H1 (cell line): ENCODE measurements at regions not wholly inside any gene's neighbourhood (a gene's known extent, or its start where the extent isn't known, plus 50 kb on each side); places are given as distances from the start of the nearest gene placed in this dataset.

Experiments
- BCL11A ChIP-seq, 2 experiments: IDR thresholded peaks; one replicate each; pipeline ENCODE4 v1.6.1; 2011; ENCODE audit warnings: low read depth in 2 of 2, low read length in 2 of 2, mild to moderate bottlenecking in 2 of 2
- CTBP2 ChIP-seq: IDR thresholded peaks from 2 replicates; pipeline ENCODE4 v1.7.0; 2011; ENCODE audit warnings: borderline replicate concordance, mild to moderate bottlenecking, moderate library complexity, mixed read lengths, low read length; ENCODE audit not compliant: insufficient read depth, insufficient read length
- EGR1 ChIP-seq: IDR thresholded peaks from 2 replicates; pipeline ENCODE4 v1.6.1; 2011; ENCODE audit warnings: low read depth, low read length, borderline replicate concordance
- FOSL1 ChIP-seq: IDR thresholded peaks from 2 replicates; pipeline ENCODE4 v1.6.1; 2011; ENCODE audit warnings: mild to moderate bottlenecking, low read depth, low read length, moderate library complexity; ENCODE audit not compliant: insufficient read depth
- KDM1A ChIP-seq: fragments of 200-600, 300-600 bp; sonication (generic); IDR thresholded peaks from 2 replicates; pipeline ENCODE4 v1.7.1; 2016; ENCODE audit warnings: mild to moderate bottlenecking, low read length, borderline replicate concordance
- RBBP5 ChIP-seq: IDR thresholded peaks from 2 replicates; pipeline ENCODE4 v1.7.1; 2012; ENCODE audit warnings: low read depth, mild to moderate bottlenecking, inconsistent platforms, low read length, moderate library complexity, borderline replicate concordance
- YY1 ChIP-seq: IDR thresholded peaks from 2 replicates; pipeline ENCODE4 v1.6.1; 2011; ENCODE audit warnings: low read depth, mild to moderate bottlenecking, low read length
- ZNF274 ChIP-seq: IDR thresholded peaks from 2 replicates; pipeline ENCODE4 v1.7.0; 2012; ENCODE audit warnings: low read length, borderline replicate concordance; ENCODE audit errors: extremely low read depth
- TF ChIP-seq, protein P1 (sequence below): fragments of 300-600 bp; sonication (generic); IDR thresholded peaks from 2 replicates; pipeline ENCODE4 v1.7.1; 2012; ENCODE audit warnings: low read length, moderate library complexity, mild to moderate bottlenecking, inconsistent platforms; ENCODE audit not compliant: insufficient replicate concordance

- TF ChIP-seq, protein P1, sequence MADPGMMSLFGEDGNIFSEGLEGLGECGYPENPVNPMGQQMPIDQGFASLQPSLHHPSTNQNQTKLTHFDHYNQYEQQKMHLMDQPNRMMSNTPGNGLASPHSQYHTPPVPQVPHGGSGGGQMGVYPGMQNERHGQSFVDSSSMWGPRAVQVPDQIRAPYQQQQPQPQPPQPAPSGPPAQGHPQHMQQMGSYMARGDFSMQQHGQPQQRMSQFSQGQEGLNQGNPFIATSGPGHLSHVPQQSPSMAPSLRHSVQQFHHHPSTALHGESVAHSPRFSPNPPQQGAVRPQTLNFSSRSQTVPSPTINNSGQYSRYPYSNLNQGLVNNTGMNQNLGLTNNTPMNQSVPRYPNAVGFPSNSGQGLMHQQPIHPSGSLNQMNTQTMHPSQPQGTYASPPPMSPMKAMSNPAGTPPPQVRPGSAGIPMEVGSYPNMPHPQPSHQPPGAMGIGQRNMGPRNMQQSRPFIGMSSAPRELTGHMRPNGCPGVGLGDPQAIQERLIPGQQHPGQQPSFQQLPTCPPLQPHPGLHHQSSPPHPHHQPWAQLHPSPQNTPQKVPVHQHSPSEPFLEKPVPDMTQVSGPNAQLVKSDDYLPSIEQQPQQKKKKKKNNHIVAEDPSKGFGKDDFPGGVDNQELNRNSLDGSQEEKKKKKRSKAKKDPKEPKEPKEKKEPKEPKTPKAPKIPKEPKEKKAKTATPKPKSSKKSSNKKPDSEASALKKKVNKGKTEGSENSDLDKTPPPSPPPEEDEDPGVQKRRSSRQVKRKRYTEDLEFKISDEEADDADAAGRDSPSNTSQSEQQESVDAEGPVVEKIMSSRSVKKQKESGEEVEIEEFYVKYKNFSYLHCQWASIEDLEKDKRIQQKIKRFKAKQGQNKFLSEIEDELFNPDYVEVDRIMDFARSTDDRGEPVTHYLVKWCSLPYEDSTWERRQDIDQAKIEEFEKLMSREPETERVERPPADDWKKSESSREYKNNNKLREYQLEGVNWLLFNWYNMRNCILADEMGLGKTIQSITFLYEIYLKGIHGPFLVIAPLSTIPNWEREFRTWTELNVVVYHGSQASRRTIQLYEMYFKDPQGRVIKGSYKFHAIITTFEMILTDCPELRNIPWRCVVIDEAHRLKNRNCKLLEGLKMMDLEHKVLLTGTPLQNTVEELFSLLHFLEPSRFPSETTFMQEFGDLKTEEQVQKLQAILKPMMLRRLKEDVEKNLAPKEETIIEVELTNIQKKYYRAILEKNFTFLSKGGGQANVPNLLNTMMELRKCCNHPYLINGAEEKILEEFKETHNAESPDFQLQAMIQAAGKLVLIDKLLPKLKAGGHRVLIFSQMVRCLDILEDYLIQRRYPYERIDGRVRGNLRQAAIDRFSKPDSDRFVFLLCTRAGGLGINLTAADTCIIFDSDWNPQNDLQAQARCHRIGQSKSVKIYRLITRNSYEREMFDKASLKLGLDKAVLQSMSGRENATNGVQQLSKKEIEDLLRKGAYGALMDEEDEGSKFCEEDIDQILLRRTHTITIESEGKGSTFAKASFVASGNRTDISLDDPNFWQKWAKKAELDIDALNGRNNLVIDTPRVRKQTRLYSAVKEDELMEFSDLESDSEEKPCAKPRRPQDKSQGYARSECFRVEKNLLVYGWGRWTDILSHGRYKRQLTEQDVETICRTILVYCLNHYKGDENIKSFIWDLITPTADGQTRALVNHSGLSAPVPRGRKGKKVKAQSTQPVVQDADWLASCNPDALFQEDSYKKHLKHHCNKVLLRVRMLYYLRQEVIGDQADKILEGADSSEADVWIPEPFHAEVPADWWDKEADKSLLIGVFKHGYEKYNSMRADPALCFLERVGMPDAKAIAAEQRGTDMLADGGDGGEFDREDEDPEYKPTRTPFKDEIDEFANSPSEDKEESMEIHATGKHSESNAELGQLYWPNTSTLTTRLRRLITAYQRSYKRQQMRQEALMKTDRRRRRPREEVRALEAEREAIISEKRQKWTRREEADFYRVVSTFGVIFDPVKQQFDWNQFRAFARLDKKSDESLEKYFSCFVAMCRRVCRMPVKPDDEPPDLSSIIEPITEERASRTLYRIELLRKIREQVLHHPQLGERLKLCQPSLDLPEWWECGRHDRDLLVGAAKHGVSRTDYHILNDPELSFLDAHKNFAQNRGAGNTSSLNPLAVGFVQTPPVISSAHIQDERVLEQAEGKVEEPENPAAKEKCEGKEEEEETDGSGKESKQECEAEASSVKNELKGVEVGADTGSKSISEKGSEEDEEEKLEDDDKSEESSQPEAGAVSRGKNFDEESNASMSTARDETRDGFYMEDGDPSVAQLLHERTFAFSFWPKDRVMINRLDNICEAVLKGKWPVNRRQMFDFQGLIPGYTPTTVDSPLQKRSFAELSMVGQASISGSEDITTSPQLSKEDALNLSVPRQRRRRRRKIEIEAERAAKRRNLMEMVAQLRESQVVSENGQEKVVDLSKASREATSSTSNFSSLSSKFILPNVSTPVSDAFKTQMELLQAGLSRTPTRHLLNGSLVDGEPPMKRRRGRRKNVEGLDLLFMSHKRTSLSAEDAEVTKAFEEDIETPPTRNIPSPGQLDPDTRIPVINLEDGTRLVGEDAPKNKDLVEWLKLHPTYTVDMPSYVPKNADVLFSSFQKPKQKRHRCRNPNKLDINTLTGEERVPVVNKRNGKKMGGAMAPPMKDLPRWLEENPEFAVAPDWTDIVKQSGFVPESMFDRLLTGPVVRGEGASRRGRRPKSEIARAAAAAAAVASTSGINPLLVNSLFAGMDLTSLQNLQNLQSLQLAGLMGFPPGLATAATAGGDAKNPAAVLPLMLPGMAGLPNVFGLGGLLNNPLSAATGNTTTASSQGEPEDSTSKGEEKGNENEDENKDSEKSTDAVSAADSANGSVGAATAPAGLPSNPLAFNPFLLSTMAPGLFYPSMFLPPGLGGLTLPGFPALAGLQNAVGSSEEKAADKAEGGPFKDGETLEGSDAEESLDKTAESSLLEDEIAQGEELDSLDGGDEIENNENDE = no peak
- no peak for TF ChIP-seq EGR1
- no peak for TF ChIP-seq RBBP5
- TF ChIP-seq KDM1A = no peak
- no peak for TF ChIP-seq CTBP2
- no peak for TF ChIP-seq BCL11A (IDR thresholded peaks at IDR 0.05; ENCODE audit: low read depth in 2 of 2, low read length in 2 of 2)
- no peak for TF ChIP-seq ZNF274
- no peak for TF ChIP-seq FOSL1
- TF ChIP-seq YY1 = no peak
These were observed 1001.7 kb upstream of the TMPRSS15 start (continued) for GRCh38 chr21:19405326-19405725.
